KG1 (cell line): ENCODE measurements at regions not wholly inside any gene's neighbourhood (a gene's known extent, or its start where the extent isn't known, plus 50 kb on each side); places are given as distances from the start of the nearest gene placed in this dataset.

Experiments used
- DNase-seq: peaks from one replicate; lab custom pipeline; 2025; lab: John Stamatoyannopoulos, UW

DNA sequence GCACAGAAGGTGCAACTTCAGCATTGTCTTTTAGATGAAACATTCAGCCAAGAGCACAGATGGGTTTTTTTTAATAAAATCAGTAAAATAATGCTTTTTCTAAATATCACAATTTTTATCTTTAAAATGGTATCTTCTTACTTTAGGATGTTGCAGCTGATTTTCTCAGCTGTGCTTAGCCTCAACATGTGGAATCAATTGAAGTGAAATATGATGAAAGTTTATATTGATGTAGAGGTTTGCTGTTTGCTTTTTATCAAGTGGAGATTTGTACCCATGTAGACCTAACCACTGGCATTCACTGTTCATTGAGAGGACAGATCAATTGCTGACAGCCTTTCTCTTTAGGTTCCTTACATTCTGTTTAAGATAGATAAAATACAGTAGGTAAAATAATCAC, 107.8 kb downstream of the CYB561 start:
- no peak for DNase-seq

DNA sequence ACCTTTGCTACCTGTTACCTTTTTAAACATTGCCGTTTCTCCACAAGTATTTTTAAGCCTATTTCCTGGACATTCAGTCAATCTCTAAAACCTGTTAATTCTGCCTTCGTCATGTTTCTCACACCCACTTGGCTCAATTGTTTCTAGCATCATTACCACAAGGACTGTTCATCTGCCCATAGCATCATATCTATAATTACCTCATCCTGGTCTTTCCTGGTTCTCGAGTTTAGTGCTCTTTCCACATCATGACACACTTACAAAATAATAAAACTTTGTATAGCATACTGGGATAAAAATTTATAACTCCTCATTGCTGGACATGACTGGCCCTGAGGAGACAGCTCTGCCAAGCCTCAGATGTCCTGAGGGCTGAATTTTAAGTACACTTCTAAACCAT, 104.8 kb downstream of the CYB561 start:
- no peak for DNase-seq

DNA sequence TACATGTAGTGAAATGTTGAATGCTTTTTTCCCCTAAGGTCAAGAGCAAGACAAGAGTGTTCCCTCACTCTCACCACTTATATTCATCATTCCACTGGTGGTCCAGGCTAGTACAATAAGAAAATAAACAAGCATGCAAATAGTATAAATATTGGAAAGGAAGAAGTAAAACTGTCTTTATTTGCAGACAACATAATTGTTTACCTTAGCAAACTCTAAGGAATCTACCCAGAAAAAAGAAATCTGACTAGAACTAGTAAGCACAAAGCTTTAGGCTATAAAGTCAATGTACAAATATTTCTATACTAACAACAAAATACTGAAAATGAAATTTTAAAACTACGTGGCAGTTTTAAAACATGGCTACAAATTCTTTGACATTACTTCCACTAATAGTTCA, 101.7 kb downstream of the CYB561 start:
- DNase-seq = no peak

DNA sequence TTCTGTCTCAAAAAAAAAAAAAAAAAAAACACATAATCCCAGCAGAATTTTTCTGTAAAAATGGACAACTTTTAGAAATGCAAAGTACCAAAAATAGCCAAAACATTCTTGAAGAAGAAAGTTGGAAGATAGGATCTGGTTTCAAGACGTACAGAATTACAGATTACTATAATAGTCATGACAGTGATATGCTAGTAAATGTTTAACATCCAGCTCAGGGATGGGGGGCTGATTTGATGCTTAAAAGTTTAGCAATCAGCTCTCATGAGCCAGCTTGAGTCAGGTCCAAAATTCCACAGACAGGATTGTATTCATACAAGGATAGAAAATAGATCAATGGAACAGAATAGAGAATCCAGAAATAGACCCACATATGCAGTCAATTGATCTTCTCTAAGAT, 100.5 kb downstream of the CYB561 start:
- no peak for DNase-seq

DNA sequence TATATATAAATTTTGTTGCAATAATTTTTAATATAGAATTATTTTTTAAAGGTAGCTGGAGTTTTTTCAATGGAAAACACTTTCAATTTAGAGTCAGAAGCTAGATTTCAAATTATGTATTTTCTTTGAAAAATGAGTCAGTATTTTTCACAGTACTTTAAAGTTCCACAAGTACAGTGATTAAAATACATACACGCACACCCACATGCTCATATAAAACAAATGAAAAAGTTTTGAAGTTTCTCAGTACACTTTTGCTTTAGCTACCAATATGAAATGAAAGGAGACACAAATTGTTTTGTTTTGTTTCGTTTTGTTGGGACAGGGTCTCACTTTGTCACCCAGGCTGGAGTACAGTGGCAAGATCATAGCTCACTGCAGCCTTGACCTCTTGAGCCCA, 98.6 kb downstream of the CYB561 start:
- DNase-seq = no peak

DNA sequence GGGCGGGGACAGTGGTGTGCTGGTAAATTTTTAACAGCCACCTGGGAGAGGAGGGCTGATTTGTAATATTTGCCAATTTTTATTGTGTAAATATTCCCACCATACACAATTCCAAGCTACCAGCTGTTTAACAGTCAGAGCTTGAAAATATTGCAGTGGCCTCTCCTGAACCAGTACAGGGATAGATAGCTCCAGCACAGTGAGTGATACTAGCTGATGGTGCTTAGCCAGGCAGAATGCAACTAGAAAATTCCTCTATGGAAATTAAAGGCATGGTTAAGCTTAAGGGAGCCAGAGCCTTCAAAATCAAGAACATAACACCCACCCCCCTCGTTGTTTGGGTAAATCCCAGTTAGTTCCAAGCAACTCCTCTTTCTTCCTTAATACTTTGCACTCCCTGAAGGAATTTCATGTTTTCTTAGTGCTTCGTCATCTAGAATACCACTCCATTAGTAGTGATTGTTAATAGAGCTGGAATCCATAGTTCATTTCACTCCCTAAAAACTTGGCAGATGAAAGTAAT, 96.6 kb downstream of the CYB561 start:
- DNase-seq = no peak

DNA sequence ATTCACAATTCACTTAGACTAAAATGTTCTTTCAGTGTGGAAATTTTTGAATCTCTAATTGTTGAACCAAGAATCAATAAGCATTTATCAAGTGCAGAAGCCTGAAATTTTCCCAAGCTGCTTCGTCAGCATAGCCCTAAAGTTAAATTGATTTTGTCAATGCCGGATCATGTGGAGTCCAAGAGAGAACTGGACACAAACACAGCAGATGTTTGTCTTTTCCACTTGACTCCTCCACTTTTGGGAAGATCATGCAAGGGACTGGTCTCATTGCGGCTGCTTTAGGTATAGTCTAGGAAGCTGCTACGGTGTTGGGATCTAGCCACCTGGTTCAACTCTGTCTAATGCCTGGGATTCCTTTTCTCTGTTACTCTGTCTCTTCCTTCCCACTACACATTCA, 95.7 kb downstream of the CYB561 start:
- no peak for DNase-seq

DNA sequence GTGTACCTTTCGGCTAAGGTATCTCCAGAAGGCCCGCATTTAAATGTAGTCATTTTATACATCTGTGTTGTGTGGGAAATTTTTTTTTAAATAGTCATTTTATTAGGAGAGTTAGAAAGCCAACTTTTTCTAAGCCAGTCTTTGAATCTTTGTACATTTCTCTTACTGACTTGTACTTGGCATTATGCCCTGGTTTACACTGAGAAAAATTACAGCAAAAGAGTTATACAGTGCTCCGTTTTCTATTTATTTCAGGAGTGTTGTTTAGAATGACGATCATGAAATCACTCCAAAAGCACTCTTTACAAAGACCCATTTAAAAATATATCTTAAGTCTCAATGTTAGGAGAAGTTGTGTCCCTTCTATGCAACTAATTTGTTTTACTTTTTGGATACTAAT, 91.8 kb downstream of the CYB561 start:
- DNase-seq = no peak

DNA sequence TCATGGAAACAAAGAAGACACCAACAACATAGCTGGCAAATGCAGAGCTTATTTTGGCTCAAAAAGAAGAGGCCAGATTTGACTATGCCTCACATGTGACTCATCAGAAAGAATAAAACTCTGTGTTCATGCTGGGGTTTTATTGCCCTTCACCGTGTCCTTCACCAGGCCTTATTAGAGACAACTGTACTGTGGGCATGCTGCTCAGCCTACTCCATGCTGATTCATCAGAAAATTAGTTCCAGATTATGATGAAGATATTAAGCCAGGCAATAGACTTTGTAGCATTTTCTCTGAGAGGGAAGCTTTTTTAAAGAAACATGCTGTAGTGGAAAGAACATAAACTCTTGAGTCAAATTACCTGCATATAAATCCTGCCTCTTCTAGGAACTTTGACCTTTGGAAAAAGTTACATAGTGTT, 89.8 kb downstream of the CYB561 start:
- DNase-seq = no peak

DNA sequence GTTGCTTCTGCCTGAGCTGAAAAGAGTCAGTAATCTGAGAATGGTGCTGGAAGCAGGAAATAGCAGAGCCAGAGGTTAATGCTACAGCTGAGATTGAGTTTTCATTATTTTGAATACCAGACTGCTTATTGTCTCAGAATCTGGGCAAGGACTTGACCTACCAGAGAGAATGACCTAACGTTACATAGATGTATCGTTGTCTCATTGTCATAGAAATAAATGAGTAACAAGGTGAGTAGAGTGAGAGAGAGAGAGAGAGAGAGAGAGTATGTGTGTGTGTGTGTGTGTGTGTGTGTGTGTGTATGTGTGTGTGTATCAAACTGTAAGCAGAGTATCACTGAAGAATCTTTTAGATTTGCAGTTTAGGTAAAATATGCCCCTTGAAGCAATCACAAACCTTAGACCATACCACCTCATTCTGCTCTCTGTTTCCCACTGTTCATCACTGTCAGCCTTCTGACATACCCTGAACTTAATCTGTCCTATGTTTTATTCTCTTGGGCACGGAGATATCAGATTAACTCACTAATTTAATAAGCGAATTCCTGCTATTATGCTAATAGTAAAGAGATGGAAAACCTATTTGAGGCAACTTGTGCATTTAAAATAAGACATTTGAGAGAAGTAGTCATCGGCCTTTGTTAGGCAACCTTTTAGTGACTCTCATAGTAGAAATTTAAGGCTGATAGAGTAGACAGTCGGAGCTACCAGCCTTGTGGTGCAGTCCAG, 87.8 kb downstream of the CYB561 start:
- no peak for DNase-seq

DNA sequence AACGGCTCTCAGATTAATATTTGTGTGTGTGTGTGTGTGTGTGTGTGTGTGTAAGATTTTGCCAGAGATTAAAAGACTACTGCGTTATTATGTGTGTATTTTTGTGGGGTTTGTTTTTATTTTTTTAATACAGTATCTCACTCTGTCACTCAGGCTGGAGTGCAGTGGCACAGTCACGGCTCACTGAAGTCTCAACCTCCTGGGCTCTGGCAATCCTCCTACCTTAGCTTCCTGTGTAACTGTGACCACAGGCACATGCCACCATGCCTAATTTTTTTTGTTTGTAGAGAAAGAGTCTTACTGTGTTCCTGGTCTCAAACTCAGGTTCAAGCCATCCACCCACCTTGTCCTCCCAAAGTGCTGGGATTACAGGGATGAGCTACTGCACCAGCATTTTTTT, 87.2 kb downstream of the CYB561 start:
- no peak for DNase-seq

DNA sequence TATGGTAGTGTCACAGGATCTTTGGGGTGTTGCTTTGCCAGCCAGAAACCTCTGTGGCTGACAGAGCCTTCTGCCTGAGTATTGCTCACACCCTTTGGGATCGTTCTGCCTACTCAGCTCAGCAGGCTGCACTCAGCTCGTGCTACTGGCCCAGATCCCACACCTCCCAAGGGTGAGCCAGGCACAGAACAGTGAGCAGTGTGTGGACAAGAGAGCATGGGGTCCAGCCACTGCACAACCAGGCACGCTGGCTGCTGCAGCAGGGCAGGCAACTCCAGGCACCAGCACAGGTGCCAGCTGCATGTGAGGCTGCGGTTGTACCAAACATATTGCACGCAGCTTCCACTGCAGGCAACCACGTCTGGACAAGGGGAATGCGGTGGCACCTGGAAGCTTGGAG, 84.9 kb downstream of the CYB561 start:
- no peak for DNase-seq

DNA sequence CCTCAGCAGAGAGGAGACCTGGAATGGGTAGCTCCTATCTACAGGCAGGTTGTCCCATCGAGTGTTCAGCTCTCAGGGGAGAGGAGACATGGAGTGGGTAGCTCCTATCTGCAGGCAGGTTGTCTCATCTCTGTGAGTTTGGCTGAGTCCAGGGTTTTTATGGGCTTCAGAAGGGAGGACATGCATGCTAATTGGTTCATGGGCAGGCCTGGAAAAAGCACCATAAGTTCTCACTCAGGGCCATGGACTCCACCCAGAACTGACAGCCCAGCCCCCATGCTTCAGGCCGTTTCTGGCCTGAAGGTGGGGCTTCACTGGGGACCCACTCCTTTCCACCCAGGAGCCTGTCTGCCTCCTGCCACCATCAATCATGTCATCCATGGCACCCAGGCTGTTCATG, 84.0 kb downstream of the CYB561 start:
- no peak for DNase-seq

DNA sequence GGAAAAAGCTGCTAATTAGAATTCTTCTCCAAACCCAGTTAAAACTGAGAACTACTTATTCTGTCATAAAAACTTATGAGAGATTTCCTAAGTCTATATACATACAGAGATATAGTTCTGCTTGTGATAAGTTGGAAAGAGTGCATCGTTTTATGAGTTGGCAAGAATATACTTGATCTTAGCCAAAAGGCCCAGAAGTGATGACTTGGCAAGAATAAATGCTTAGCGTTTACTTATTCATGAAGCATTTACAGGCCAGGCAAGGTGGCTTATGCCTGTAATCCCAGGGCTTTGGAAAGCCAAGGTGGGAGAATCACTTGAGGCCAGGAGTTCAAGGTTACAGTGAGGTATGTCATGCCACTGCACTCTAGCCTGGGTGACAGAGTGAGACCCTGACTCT, 81.7 kb downstream of the CYB561 start:
- DNase-seq = no peak

DNA sequence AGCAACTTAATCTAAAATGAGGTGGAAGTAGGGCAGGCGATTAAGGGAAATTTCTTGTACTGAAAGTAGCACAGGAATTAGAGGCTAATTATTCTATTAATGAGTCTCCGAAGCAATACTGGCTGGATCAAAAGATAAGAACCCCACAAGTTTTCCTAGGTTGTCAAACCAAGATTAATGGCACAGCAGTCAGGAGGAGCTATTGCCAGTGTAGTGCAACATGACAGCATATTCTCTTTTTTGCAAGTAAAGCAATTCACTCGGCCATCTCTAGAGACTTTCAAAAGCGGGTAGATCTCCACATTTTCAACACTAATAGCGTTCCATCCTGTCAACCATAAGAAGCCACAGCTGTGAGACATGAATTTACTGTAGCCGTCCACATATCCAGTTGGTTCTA, 81.2 kb downstream of the CYB561 start:
- no peak for DNase-seq

DNA sequence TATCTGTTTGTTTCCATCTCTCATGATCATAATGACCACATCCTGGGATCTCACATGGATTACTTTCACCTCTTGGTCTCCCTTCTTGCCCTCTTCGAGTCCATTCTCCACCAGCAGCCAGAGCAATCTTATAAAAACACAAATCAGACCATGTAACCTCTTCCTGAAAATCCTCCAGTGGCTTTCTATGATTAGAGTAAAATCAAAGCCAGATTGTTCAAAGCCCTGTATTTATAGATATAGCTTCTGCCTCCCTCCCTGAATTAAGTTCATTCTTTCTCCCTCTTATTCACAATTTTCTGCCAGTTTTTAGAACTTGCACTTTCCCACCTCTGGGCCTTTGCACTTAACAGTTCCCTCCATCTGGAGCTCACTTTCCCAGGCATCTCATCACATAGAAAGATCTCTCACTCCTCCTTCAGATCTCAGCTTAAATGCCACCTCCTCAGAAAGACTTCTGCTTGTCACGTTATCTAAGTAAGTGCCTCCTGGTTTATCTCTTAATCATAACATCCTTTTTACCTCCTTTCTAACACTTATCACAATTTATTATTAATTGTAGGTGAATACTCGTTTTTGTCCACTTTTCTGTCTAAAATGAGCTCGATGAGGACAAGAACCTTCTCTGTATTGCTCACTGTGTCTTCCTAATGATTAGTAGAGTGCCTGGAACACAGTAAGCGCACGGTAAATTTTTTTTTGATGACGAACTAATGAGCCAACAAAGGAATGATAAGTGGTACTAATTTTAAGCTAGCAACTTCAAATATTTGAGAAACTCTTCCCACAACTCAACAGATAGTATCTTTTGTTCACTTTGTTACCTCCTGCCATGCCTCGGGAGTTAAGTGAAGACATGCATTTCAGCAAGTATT, 80.5 kb downstream of the CYB561 start:
- no peak for DNase-seq

DNA sequence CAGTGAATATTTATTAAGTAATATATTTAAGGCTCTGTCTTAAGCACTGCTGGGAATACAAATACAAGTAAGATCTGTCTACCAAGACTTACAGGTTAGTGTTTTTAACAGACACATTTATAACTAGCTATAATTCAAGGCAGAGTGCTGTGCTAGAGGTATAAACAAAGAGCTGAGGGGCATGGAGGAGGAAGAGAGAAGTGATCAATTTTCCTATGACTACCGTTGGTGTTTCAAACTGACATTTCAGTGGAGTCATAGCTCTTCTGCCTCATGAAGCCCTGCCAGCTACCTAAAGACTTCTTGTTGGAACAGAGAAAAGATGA, 79.9 kb downstream of the CYB561 start:
- DNase-seq = no peak

DNA sequence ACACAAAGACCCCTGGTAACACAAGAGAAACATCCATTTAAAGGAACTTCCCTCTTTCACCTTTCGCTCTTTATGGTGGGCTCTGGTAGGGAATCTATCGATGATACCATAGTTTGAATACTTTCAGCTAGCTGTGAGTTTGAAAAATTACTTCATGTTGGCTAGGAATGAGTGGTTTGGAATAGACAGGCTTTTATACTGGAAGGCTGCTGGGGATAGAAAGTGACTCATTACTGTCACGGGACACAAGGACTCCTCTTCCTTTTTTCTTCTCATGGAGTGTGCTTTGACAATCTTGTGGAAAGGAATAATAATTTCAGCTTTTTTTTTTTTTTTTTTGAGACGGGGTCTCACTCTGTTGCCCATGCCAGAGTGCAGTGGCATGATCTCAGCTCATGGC, 76.9 kb downstream of the CYB561 start:
- DNase-seq = no peak

DNA sequence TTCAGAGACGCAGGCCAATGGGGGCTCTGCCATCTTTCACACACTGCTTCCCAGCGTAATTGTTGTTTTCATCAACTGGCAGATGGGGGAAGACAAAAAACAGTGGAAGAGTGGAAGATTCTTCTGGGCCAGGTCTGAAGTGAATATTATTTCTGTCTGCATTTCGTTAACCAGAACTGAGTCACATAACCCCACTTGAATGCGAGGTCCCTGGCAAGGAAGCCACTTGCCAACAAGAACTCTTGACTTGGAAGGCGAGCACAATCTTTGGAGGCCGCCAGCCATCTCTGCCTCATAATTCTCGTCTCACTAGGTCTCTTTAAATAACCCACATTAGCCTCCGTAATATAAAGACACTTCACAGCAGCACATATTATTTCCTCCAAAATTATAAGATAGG, 75.4 kb downstream of the CYB561 start:
- no peak for DNase-seq

DNA sequence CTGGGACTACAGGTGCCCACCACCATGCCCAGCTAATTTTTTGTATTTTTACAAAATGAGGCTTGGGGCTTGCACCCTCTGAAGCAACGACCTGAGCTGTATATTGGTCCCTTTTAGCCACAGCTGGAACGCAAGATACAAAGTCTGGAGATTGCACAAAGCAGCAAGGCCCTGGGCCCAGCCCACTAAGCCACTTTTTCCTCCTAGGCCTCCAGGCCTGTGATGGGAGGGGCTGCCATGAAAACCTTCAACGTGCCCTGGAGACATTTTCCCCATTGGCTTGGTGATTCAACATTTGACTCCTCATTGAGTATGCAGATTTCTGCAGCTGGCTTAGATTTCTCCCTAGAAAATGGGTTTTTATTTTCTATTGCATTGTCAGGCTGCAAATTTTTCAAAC, 69.2 kb downstream of the CYB561 start:
- DNase-seq = no peak

DNA sequence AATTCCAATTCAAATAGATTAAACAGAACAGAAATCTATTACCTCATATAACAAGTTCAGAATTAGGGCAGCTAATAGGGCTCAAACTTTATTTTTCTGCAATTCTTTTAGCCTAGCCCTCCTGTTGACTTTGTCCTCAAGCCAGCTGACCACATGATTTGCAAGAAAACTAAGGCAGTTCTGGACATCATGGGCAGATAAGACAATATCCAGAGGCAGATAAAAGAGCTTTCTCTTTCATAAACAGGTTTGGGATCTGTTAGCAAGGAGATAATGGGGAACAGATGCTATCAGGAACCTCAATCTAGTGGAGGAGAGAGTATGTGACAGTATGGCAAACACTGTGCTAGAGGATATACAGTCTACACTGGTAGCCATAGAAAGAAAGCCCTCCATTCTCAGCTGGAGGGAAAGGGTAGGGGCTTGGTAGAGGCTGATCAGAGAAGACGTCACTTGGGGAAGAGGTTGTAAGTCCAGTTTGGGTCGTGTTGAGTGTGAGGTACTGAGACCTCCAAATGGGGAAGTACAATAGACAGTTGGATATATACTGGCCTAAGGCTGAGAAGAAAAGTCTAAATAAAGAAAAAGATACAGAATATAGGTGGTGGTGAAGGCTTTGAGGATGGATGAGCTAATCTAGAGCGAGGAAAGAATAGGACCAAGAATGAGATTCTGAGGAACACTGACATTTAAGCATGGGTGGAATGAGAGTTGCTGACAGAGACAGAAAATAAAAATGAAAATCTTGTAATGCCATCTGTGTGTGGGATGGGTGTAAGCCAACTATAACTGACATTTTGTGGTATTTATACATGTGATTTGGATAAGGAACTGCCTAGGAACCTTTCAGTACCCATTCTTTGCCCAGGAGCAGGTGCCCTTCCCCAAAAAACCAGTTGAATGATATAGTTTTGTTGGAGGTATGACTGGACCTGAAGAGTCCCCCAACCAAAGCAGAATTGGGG, 67.4 kb downstream of the CYB561 start:
- DNase-seq = no peak

DNA sequence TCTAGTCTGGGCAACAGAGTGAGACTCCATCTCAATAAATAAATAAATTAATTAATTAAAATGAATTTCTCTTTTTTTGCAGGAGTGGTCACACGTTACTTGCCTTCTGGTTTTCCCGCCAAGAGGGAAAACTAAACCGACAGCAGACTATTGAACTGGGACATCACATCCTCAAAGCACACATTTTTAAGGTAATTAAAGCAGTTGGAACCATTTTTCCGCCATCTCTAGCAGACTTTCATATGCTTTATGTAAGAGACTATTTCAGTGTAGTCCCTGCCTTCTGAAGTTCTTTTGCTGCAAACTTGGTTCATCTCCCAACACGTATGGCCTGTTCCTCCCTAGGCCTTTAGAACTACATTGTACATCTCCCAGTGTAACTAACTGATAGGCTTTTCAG, 66.5 kb downstream of the CYB561 start:
- no peak for DNase-seq
